ENCODE measurements at regions not wholly inside any gene's neighbourhood (a gene's known extent, or its start where the extent isn't known, plus 50 kb on each side); places are given as distances from the start of the nearest gene placed in this dataset.

GRCh38 chr13:76619631-76620030 lies 266.6 kb downstream of the KCTD12 start:
- TF ChIP-seq, protein P1, sequence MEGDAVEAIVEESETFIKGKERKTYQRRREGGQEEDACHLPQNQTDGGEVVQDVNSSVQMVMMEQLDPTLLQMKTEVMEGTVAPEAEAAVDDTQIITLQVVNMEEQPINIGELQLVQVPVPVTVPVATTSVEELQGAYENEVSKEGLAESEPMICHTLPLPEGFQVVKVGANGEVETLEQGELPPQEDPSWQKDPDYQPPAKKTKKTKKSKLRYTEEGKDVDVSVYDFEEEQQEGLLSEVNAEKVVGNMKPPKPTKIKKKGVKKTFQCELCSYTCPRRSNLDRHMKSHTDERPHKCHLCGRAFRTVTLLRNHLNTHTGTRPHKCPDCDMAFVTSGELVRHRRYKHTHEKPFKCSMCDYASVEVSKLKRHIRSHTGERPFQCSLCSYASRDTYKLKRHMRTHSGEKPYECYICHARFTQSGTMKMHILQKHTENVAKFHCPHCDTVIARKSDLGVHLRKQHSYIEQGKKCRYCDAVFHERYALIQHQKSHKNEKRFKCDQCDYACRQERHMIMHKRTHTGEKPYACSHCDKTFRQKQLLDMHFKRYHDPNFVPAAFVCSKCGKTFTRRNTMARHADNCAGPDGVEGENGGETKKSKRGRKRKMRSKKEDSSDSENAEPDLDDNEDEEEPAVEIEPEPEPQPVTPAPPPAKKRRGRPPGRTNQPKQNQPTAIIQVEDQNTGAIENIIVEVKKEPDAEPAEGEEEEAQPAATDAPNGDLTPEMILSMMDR (conservative IDR thresholded peaks at IDR 0.05; ENCODE audit: low read depth, low read length), result no peak
- TF ChIP-seq EZH2 (IDR thresholded peaks at IDR 0.05; ENCODE audit: borderline replicate concordance, low read depth, low read length, poor library complexity, severe bottlenecking), result no peak

All from A673 (cell line).